MM.1S (cell line): ENCODE measurements at regions not wholly inside any gene's neighbourhood (a gene's known extent, or its start where the extent isn't known, plus 50 kb on each side); places are given as distances from the start of the nearest gene placed in this dataset.

Experiments used
- EZH2 ChIP-seq: fragments of 300-600 bp; sonication (generic); optimal IDR thresholded peaks from 2 replicates; pipeline ENCODE3; 2017; ENCODE audit warnings: low read depth, mild to moderate bottlenecking, antibody characterized with exemption, low read length, mixed read lengths
- TF ChIP-seq, protein P1 (sequence below): fragments of 300-600 bp; sonication (generic); IDR thresholded peaks from 2 replicates; pipeline ENCODE4 v1.5.1; 2016; ENCODE audit warnings: antibody characterized with exemption, low read length, mixed read lengths

DNA sequence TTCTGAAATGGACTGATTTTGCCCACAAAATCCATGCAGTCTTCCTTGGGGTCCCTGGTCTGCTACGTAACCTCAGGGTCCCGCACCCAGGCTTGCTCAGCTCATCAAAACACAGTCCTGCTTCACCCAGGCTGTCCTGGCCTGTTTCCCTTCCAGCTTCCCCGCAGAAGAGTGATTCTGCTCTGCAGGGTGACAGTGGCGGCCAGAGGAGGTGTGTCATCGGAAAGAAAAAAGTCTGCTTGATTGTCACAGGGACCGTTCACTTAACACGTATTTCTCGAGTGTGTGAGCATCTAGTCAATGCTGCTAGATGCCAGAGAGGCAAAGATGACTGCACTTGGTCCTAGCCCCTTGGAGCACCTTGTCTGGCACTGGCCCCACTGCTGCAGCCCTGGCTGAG, 50.1 kb upstream of the ABHD2 start:
- TF ChIP-seq, protein P1, sequence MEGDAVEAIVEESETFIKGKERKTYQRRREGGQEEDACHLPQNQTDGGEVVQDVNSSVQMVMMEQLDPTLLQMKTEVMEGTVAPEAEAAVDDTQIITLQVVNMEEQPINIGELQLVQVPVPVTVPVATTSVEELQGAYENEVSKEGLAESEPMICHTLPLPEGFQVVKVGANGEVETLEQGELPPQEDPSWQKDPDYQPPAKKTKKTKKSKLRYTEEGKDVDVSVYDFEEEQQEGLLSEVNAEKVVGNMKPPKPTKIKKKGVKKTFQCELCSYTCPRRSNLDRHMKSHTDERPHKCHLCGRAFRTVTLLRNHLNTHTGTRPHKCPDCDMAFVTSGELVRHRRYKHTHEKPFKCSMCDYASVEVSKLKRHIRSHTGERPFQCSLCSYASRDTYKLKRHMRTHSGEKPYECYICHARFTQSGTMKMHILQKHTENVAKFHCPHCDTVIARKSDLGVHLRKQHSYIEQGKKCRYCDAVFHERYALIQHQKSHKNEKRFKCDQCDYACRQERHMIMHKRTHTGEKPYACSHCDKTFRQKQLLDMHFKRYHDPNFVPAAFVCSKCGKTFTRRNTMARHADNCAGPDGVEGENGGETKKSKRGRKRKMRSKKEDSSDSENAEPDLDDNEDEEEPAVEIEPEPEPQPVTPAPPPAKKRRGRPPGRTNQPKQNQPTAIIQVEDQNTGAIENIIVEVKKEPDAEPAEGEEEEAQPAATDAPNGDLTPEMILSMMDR: no peak
- no peak for TF ChIP-seq EZH2
